ENCODE measurements at regions not wholly inside any gene's neighbourhood (a gene's known extent, or its start where the extent isn't known, plus 50 kb on each side); places are given as distances from the start of the nearest gene placed in this dataset.

GRCh38 chr13:73911361-73911760 lies 222.8 kb downstream of the KLF12 start:
- TF ChIP-seq, protein P1, sequence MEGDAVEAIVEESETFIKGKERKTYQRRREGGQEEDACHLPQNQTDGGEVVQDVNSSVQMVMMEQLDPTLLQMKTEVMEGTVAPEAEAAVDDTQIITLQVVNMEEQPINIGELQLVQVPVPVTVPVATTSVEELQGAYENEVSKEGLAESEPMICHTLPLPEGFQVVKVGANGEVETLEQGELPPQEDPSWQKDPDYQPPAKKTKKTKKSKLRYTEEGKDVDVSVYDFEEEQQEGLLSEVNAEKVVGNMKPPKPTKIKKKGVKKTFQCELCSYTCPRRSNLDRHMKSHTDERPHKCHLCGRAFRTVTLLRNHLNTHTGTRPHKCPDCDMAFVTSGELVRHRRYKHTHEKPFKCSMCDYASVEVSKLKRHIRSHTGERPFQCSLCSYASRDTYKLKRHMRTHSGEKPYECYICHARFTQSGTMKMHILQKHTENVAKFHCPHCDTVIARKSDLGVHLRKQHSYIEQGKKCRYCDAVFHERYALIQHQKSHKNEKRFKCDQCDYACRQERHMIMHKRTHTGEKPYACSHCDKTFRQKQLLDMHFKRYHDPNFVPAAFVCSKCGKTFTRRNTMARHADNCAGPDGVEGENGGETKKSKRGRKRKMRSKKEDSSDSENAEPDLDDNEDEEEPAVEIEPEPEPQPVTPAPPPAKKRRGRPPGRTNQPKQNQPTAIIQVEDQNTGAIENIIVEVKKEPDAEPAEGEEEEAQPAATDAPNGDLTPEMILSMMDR (conservative IDR thresholded peaks at IDR 0.05; ENCODE audit: low read depth, low read length), result no peak
- no peak for TF ChIP-seq MAFK (IDR thresholded peaks at IDR 0.05; ENCODE audit: low read depth, low read length)
- TF ChIP-seq SMC3 (IDR thresholded peaks at IDR 0.05; ENCODE audit: low read depth, low read length), result no peak
- TF ChIP-seq MAZ (IDR thresholded peaks at IDR 0.05; ENCODE audit: borderline replicate concordance, low read depth, low read length), result no peak
- TF ChIP-seq RFX5 (IDR thresholded peaks at IDR 0.05; ENCODE audit: low read depth, low read length), result no peak
- no peak for TF ChIP-seq RCOR1 (IDR thresholded peaks at IDR 0.05; ENCODE audit: insufficient replicate concordance, low read length)
- TF ChIP-seq FOS (IDR thresholded peaks at IDR 0.05; ENCODE audit: low read depth, low read length), result no peak
- TF ChIP-seq NFE2L2 (IDR thresholded peaks at IDR 0.05; ENCODE audit: low read depth, low read length), result no peak
- no peak for TF ChIP-seq BHLHE40 (IDR thresholded peaks at IDR 0.05; ENCODE audit: low read depth, low read length)
- TF ChIP-seq POLR2A (IDR thresholded peaks at IDR 0.05; ENCODE audit: low read depth, low read length), result no peak
- TF ChIP-seq RAD21 (IDR thresholded peaks at IDR 0.05; ENCODE audit: low read length), result no peak
- no peak for TF ChIP-seq MXI1 (IDR thresholded peaks at IDR 0.05; ENCODE audit: borderline replicate concordance, low read depth, low read length)
- TF ChIP-seq, protein P2, sequence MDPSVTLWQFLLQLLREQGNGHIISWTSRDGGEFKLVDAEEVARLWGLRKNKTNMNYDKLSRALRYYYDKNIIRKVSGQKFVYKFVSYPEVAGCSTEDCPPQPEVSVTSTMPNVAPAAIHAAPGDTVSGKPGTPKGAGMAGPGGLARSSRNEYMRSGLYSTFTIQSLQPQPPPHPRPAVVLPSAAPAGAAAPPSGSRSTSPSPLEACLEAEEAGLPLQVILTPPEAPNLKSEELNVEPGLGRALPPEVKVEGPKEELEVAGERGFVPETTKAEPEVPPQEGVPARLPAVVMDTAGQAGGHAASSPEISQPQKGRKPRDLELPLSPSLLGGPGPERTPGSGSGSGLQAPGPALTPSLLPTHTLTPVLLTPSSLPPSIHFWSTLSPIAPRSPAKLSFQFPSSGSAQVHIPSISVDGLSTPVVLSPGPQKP (IDR thresholded peaks at IDR 0.05; ENCODE audit: borderline replicate concordance, low read depth, low read length), result no peak
